ENCODE measurements at regions not wholly inside any gene's neighbourhood (a gene's known extent, or its start where the extent isn't known, plus 50 kb on each side); places are given as distances from the start of the nearest gene placed in this dataset.

GRCh38 chr2:144706647-144707046, 186.7 kb upstream of the ZEB2 start:
- no peak overlapping the region for H3K27ac ChIP-seq (ENCODE audit: low read length)
- 100% methylated on average over 2 of the region's 4 CpGs for WGBS (ENCODE audit: insufficient coverage)
- peaks cover 2% of the 10 kb centered on the region for H3K4me1 ChIP-seq (ENCODE audit: control insufficient read depth, insufficient read depth, low read length)
- no peak overlapping the region for H3K4me3 ChIP-seq (ENCODE audit: low read length)
- DNase-seq: no peak
- H3K9me3 ChIP-seq (replicated peaks; ENCODE audit: control insufficient read depth, low read depth, low read length): no peaks in the 10 kb centered on the region
- no peaks in the 10 kb centered on the region for H3K36me3 ChIP-seq (ENCODE audit: control insufficient read depth, insufficient read depth, low read length)
- H3K27me3 ChIP-seq (ENCODE audit: control insufficient read depth, insufficient read depth, low read length): no peaks in the 10 kb centered on the region

- no CpG with 5 or more reads among the region's 4 CpGs for WGBS (ENCODE audit: insufficient coverage)
- Histone ChIP-seq H3K4me3 (ENCODE audit: low read length) (no peak overlapping the region), H3K4me1 (ENCODE audit: control insufficient read depth, insufficient read depth, low read length) (peaks cover 2% of the 10 kb centered on the region), H3K27me3 (ENCODE audit: control insufficient read depth, insufficient read depth, low read length) (no peaks in the 10 kb centered on the region), H3K27ac (ENCODE audit: low read length) (no peak overlapping the region), H3K9me3 (replicated peaks; ENCODE audit: control insufficient read depth, low read depth, low read length) (no peaks in the 10 kb centered on the region), H3K36me3 (ENCODE audit: control insufficient read depth, insufficient read depth, low read length) (no peaks in the 10 kb centered on the region)
- DNase-seq: no peak
Measured at GRCh38 chr2:144705328-144706245, 185.7 kb upstream of the ZEB2 start.

- Histone ChIP-seq H3K9me3 (replicated peaks; ENCODE audit: control insufficient read depth, low read depth, low read length) (no peaks in the 10 kb centered on the region), H3K4me3 (ENCODE audit: low read length) (no peak overlapping the region), H3K27me3 (ENCODE audit: control insufficient read depth, insufficient read depth, low read length) (no peaks in the 10 kb centered on the region), H3K36me3 (ENCODE audit: control insufficient read depth, insufficient read depth, low read length) (no peaks in the 10 kb centered on the region), H3K4me1 (ENCODE audit: control insufficient read depth, insufficient read depth, low read length) (peaks cover 2% of the 10 kb centered on the region), H3K27ac (ENCODE audit: low read length) (no peak overlapping the region)
- no peak for DNase-seq
- WGBS (ENCODE audit: insufficient coverage): no CpG with 5 or more reads among the region's 3 CpGs
Measured at GRCh38 chr2:144704709-144705095, 184.8 kb upstream of the ZEB2 start.

- Histone ChIP-seq H3K4me3 (ENCODE audit: low read length) (no peak overlapping the region), H3K9me3 (replicated peaks; ENCODE audit: control insufficient read depth, low read depth, low read length) (no peaks in the 10 kb centered on the region), H3K27ac (ENCODE audit: low read length) (no peak overlapping the region), H3K27me3 (ENCODE audit: control insufficient read depth, insufficient read depth, low read length) (no peaks in the 10 kb centered on the region), H3K36me3 (ENCODE audit: control insufficient read depth, insufficient read depth, low read length) (no peaks in the 10 kb centered on the region), H3K4me1 (ENCODE audit: control insufficient read depth, insufficient read depth, low read length) (peaks cover 2% of the 10 kb centered on the region)
- DNase-seq: peak; percentile 34
- no CpG with 5 or more reads among the region's 6 CpGs for WGBS (ENCODE audit: insufficient coverage)
Measured at GRCh38 chr2:144703852-144704708, 184.2 kb upstream of the ZEB2 start.

GRCh38 chr2:144702051-144702450, 182.1 kb upstream of the ZEB2 start:
- no CpG with 5 or more reads among the region's 1 CpG for WGBS (ENCODE audit: insufficient coverage)
- no peak overlapping the region for H3K27ac ChIP-seq (ENCODE audit: low read length)
- no peaks in the 10 kb centered on the region for H3K36me3 ChIP-seq (ENCODE audit: control insufficient read depth, insufficient read depth, low read length)
- no peak overlapping the region for H3K4me3 ChIP-seq (ENCODE audit: low read length)
- H3K9me3 ChIP-seq (replicated peaks; ENCODE audit: control insufficient read depth, low read depth, low read length): no peaks in the 10 kb centered on the region
- DNase-seq: peak; percentile 19
- H3K4me1 ChIP-seq (ENCODE audit: control insufficient read depth, insufficient read depth, low read length): peaks cover 2% of the 10 kb centered on the region
- no peaks in the 10 kb centered on the region for H3K27me3 ChIP-seq (ENCODE audit: control insufficient read depth, insufficient read depth, low read length)

GRCh38 chr2:144701259-144701658, 181.3 kb upstream of the ZEB2 start:
- H3K27me3 ChIP-seq (ENCODE audit: control insufficient read depth, insufficient read depth, low read length): no peaks in the 10 kb centered on the region
- no peak overlapping the region for H3K4me3 ChIP-seq (ENCODE audit: low read length)
- H3K36me3 ChIP-seq (ENCODE audit: control insufficient read depth, insufficient read depth, low read length): no peaks in the 10 kb centered on the region
- H3K9me3 ChIP-seq (replicated peaks; ENCODE audit: control insufficient read depth, low read depth, low read length): no peaks in the 10 kb centered on the region
- DNase-seq: peak; percentile 61
- no CpG with 5 or more reads among the region's 2 CpGs for WGBS (ENCODE audit: insufficient coverage)
- H3K4me1 ChIP-seq (ENCODE audit: control insufficient read depth, insufficient read depth, low read length): peaks cover 2% of the 10 kb centered on the region
- H3K27ac ChIP-seq (ENCODE audit: low read length): no peak overlapping the region

- H3K4me3 ChIP-seq (ENCODE audit: low read length): no peak overlapping the region
- DNase-seq: no peak
- H3K36me3 ChIP-seq (ENCODE audit: control insufficient read depth, insufficient read depth, low read length): no peaks in the 10 kb centered on the region
- no peak overlapping the region for H3K27ac ChIP-seq (ENCODE audit: low read length)
- no peaks in the 10 kb centered on the region for H3K27me3 ChIP-seq (ENCODE audit: control insufficient read depth, insufficient read depth, low read length)
- 92% methylated on average over 2 of the region's 3 CpGs for WGBS (ENCODE audit: insufficient coverage)
- H3K9me3 ChIP-seq (replicated peaks; ENCODE audit: control insufficient read depth, low read depth, low read length): no peaks in the 10 kb centered on the region
- no peaks in the 10 kb centered on the region for H3K4me1 ChIP-seq (ENCODE audit: control insufficient read depth, insufficient read depth, low read length)
Measured at GRCh38 chr2:144698156-144698555, 178.2 kb upstream of the ZEB2 start.

- no CpG with 5 or more reads among the region's 1 CpG for WGBS (ENCODE audit: insufficient coverage)
Measured at GRCh38 chr2:144695657-144696056, 175.7 kb upstream of the ZEB2 start.

GRCh38 chr2:144694456-144694855, 174.5 kb upstream of the ZEB2 start:
- Histone ChIP-seq H3K36me3 (ENCODE audit: control insufficient read depth, insufficient read depth, low read length) (no peaks in the 10 kb centered on the region), H3K4me3 (ENCODE audit: low read length) (no peak overlapping the region), H3K27me3 (ENCODE audit: control insufficient read depth, insufficient read depth, low read length) (no peaks in the 10 kb centered on the region), H3K4me1 (ENCODE audit: control insufficient read depth, insufficient read depth, low read length) (no peaks in the 10 kb centered on the region), H3K27ac (ENCODE audit: low read length) (no peak overlapping the region), H3K9me3 (replicated peaks; ENCODE audit: control insufficient read depth, low read depth, low read length) (no peaks in the 10 kb centered on the region)
- DNase-seq: no peak
- no CpG with 5 or more reads among the region's 1 CpG for WGBS (ENCODE audit: insufficient coverage)

More at GRCh38 chr2:144695657-144696056, 175.7 kb upstream of the ZEB2 start:
- Histone ChIP-seq H3K27me3 (ENCODE audit: control insufficient read depth, insufficient read depth, low read length) (no peaks in the 10 kb centered on the region), H3K4me3 (ENCODE audit: low read length) (no peak overlapping the region), H3K27ac (ENCODE audit: low read length) (no peak overlapping the region), H3K4me1 (ENCODE audit: control insufficient read depth, insufficient read depth, low read length) (no peaks in the 10 kb centered on the region), H3K36me3 (ENCODE audit: control insufficient read depth, insufficient read depth, low read length) (no peaks in the 10 kb centered on the region), H3K9me3 (replicated peaks; ENCODE audit: control insufficient read depth, low read depth, low read length) (no peaks in the 10 kb centered on the region)
- DNase-seq: no peak

GRCh38 chr2:144693179-144693578, 173.3 kb upstream of the ZEB2 start:
- 75% methylated on average over 1 of the region's 3 CpGs for WGBS (ENCODE audit: insufficient coverage)
- peak; percentile 69 for DNase-seq
- Histone ChIP-seq H3K4me1 (ENCODE audit: control insufficient read depth, insufficient read depth, low read length) (no peaks in the 10 kb centered on the region), H3K27ac (ENCODE audit: low read length) (no peak overlapping the region), H3K27me3 (ENCODE audit: control insufficient read depth, insufficient read depth, low read length) (no peaks in the 10 kb centered on the region), H3K36me3 (ENCODE audit: control insufficient read depth, insufficient read depth, low read length) (no peaks in the 10 kb centered on the region), H3K9me3 (replicated peaks; ENCODE audit: control insufficient read depth, low read depth, low read length) (no peaks in the 10 kb centered on the region), H3K4me3 (ENCODE audit: low read length) (no peak overlapping the region)

Measured in muscle of leg (tissue), 3 donors.